ENCODE measurements at regions not wholly inside any gene's neighbourhood (a gene's known extent, or its start where the extent isn't known, plus 50 kb on each side); places are given as distances from the start of the nearest gene placed in this dataset.

GRCh38 chr5:54852007-54852406 lies 133.4 kb downstream of the ESM1 start:
- no peak for DNase-seq (ENCODE audit: low spot score)

GRCh38 chr5:54851449-54851848 lies 133.9 kb downstream of the ESM1 start:
- no peak for DNase-seq (ENCODE audit: low spot score)

DNA sequence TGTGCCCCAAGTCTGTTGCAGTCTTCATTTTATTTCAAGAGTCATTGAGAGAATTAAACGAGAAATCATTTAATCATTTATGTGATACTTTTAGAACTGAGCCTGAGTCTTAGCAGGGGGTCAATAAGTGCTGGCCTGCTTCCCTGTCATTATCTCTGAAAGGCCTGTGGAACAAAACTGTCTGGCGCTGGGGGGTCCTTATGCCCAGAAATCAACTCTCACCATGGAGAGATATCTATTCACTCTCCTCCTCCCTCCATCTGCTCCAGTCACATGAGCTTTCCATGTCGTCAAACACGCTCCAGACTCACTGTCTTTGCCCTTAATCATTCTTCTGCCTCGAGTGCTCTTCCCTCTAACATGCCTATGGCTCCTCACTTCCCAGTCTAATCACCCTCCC lies 136.8 kb downstream of the ESM1 start:
- DNase-seq (ENCODE audit: low spot score), result no peak

GRCh38 chr5:54845567-54845941 lies 139.8 kb downstream of the ESM1 start:
- no peak for DNase-seq (ENCODE audit: low spot score)

DNA sequence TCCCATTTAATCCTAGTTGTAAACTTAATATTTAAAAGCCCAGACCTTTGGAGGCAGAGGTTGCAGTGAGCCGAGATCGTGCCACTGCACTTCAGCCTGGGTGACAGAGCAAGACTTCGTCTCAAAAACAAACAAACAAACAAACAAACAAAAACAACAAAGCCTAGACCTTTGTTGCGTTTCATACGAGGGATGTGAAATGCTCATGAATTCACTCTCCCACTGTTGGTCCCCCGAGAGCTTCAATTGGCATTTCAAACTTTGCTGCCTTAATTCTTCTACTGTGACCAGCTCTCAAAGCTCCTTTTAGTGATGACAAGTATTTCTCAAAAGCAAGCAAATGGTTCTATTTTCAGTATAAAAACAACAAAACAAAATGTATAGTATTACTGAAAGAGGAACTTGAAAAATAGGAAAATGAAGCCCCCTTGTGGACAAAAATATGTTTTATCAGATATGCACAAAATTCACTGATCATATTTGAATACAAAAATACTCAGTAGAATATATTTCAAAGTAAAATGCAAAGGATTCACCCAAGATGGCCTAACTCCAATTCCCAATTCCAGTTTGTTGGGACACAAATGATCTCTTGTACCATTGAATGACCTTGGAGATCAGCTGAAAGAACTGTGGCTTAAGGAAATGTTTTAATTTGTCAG lies 140.4 kb downstream of the ESM1 start:
- peak; percentile 70 for DNase-seq (ENCODE audit: low spot score)

DNA sequence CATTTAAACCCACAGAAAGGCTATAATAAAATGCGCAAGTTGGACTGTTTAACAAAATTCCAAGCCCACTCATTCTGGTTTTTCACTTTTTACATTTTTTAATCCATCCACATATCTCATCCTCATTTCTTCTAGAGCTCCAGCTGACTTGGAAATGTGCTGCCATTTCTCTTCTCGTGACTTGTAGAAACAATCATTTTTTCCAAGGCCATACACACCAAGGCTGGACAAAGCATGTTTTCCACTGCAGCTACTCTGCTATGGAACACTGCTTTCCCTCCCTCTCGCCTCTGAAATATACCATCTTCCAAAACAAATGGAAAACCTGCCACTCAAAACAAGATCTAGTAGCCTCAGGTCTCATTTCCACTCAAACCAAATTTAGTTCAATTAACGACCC lies 141.1 kb downstream of the ESM1 start:
- no peak for DNase-seq (ENCODE audit: low spot score)

- DNase-seq (ENCODE audit: low spot score), result no peak
Measured at GRCh38 chr5:54841481-54841880, 143.9 kb downstream of the ESM1 start.

DNA sequence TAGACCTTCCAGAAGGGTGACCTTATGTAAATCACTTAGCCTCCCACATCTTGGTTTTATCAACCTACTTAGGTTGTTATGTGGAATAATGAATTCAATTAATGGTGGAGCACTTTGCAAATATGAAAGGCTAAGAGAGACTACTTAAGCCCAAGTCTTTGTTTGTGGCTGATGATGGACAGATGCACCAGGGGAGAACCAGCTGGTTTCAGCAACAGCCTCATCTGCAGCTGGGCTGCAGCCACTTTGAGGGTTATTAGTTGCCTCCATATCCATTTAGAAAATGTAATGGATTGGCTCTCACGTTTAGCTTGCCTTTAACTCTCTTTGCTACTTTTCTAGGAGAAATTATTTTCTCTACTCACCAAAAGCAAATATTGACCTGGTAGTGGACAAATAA lies 146.6 kb downstream of the ESM1 start:
- DNase-seq (ENCODE audit: low spot score), result no peak

DNA sequence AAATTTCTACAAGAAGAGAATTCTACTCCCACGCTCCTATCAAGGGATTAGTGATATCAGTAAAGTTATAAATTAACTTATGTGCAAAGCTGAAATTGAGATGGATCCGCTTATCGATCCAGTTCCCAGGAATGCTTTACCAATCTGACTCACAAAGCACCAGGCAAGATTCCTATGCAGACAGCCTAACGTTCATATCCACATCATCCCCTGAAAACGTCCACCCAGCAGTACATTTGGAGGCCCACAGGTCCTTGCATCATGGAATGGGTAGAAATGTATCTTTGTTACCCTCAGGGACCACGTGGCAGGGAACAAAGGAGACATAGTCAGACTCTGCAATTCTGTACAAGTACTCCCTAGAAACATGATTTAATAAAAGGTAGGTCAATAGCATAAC lies 147.4 kb downstream of the ESM1 start:
- DNase-seq (ENCODE audit: low spot score), result no peak

- no peak for DNase-seq (ENCODE audit: low spot score)
Measured at GRCh38 chr5:54837093-54837492, 148.3 kb downstream of the ESM1 start.

GRCh38 chr5:54835647-54836046 lies 149.7 kb downstream of the ESM1 start:
- DNase-seq (ENCODE audit: low spot score), result no peak

GRCh38 chr5:54834121-54834842 lies 151.1 kb downstream of the ESM1 start:
- DNase-seq (ENCODE audit: low spot score), result no peak

GRCh38 chr5:54833590-54833989 lies 151.8 kb downstream of the ESM1 start:
- DNase-seq (ENCODE audit: low spot score), result no peak

DNA sequence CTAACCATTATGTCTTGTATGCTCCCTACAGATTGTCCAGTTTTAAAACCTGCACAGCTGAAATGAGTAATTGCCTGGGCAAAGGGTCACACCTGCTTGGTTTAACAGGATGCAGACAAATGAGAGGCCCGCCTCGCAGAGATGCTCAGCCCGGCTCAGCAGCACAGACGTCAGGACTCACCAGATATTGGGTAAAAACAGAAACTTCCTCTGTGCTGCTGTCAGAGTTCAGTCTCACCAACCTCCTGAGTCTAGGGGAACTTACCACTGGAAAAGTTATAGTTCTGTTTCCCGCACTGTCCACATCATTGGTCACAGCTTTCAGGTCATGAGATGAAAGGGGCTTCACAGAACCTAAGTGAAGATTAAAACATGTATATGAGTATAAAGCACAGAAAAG lies 152.5 kb downstream of the ESM1 start:
- DNase-seq (ENCODE audit: low spot score), result peak; percentile 8

- no peak for DNase-seq (ENCODE audit: low spot score)
Measured at GRCh38 chr5:54832045-54832444, 153.3 kb downstream of the ESM1 start.

DNA sequence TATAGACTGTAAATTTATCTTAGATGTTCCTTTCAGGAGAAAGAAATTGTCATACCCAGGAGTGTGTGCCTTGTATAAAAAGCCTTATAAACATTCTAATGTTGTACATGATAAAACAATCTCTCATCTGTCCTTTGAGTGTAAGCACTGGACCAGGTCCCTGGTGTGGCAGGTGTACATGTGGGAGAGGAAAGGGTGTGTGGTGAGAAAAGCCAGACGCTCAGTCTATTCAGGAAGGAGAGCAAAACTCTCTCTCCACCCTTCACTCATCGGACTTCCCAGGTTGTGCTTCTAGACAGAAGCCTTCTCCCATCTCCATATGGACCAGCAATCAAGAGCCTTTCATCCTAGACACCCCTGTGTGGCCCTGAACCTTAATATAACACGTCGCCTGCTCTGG lies 154.2 kb downstream of the ESM1 start:
- DNase-seq (ENCODE audit: low spot score), result no peak

DNA sequence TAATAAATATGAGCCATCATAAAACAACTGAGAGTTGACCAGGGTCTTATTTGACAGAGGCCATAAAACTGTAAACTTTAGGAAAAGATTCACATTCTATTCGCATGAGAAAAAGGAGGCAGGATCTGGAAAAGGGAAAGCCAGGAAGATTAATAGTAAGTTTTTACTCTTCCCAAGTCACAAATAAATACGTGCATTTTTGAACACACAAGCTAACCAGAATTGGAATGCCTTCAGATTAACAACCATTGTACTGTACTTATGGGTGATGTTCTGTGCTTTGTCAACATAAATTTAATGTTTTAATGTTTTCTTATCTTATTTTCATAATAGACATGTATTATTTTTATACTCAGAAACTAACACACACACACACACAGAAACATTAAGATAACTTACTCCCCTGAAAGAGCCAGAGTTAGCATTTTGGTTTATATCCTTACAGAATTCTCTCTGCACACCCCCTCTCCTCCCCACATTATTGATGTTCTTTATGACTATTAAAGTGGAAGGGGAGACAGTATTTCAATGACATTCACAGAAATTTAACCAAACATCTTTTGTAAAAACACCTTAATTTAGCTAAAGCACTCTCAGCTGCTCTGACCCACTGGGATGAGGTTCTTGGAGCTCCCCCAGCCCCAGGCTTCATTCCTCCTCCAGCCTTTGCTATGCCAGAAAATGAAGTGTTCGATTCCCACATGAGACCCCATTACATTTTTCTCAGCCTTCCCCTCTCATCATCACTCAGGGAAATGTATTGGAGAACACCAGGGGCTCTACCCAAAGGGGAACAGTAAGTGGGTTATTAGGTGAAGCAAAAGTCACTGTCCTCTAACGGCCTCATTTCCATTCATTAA lies 155.5 kb downstream of the ESM1 start:
- no peak for DNase-seq (ENCODE audit: low spot score)

DNA sequence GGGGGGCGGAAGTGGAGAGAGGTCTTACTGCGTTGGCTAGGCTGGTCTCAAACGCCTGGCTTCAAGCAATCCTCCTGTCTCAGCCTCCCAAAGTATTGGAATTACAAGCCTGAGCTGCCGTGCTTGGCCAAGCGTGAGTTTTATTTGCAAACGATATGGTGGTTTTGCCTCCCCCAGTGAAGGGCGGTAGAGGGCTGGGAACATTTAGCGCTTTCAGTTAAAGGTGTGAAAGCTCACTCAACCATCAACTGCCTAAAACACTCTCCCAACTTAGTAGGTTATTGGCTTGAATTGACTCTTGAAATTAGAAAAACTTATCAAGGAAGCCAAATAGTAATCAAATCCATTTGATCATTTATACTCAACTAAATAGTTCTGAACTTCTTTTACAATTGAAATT lies 156.3 kb downstream of the ESM1 start:
- no peak for DNase-seq (ENCODE audit: low spot score)

- no peak for DNase-seq (ENCODE audit: low spot score)
Measured at GRCh38 chr5:54828151-54828550, 157.2 kb downstream of the ESM1 start.

- DNase-seq (ENCODE audit: low spot score), result no peak
Measured at GRCh38 chr5:54825005-54825404, 160.4 kb downstream of the ESM1 start.

DNA sequence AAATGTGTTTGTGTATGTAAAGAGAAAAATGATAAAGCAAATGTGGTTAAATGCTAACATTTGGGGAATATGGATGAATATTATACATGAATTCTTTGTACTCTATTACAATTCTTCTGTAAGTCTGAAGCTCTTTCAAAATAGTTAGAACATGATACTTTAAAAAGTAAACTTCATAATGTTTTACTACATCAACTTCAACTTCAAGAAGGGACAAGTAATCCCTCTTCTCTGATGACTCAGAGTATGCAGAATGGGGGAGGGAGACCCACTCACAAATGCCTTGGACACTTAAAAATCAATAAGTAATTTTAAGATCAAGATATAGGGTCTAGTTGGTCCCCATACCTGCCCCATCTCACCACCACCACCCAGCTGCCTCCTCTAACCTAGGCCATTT lies 162.4 kb downstream of the ESM1 start:
- DNase-seq (ENCODE audit: low spot score), result no peak

- no peak for DNase-seq (ENCODE audit: low spot score)
Measured at GRCh38 chr5:54822324-54822687, 163.1 kb downstream of the ESM1 start.

Measured in CD4-positive, alpha-beta T cell treated with Interleukin-2 at 100 ng/mL for 4 hours (primary cell).